GM10266 (cell line): ENCODE measurements at regions not wholly inside any gene's neighbourhood (a gene's known extent, or its start where the extent isn't known, plus 50 kb on each side); places are given as distances from the start of the nearest gene placed in this dataset.
"Not testable (repeated sequence)": the region's sequence is repeated elsewhere in the genome, so short reads cannot be mapped to it uniquely, and the experiment has no call there.

Source experiments
- DNase-seq: peaks from one replicate; pipeline ENCODE4 v3.0.0; 2012; ENCODE audit errors: extremely low spot score
- CTCF ChIP-seq: IDR thresholded peaks from 2 replicates; pipeline ENCODE4 v1.5.1; 2012; ENCODE audit warnings: mild to moderate bottlenecking, low read depth; ENCODE audit not compliant: control insufficient read depth, insufficient read depth; ENCODE audit errors: missing control alignments

GRCh38 chr1:176341656-176342055 lies 121.3 kb upstream of the PAPPA2 start:
- no peak for TF ChIP-seq CTCF
- no peak for DNase-seq

DNA sequence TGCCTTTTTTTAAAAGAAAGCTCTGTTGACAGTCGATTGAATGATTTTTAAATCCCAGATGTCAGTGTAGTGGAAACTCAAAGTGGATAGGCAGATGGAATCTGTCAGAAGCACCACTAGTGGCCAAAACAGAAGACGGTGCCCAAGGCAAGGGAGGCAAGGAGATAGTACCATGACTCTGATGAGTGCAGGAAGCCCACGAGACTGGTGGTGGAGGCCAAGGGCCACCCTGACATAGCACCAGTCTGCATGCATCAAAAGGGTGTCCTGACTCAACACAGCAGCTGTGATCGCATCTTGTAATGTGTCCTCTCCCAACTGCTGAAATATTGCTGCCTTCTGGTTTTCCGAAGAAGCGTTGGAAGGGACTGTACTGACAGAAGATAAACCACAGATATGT lies 124.1 kb upstream of the PAPPA2 start:
- DNase-seq, result no peak
- no peak for TF ChIP-seq CTCF

DNA sequence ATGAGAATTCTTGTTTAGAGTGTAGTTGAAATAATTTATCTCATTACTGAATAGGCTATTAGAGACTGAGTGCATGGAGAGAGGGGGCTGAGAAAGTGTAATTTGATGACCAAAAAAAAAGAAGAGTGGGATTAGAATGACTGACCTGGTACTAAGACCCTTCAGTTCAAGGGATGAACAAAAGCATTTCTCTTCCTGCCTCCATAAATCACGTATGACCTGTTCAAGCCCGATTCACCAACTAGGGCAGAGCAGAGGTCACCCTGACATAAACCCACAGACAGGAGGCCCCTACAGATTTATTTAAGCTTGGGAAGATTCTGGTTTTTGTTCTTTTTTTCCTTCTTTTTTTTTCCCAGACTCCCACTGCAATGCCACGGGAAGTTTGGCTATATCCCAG lies 123.7 kb upstream of the COP1 start:
- TF ChIP-seq CTCF, result no peak
- DNase-seq, result no peak

DNA sequence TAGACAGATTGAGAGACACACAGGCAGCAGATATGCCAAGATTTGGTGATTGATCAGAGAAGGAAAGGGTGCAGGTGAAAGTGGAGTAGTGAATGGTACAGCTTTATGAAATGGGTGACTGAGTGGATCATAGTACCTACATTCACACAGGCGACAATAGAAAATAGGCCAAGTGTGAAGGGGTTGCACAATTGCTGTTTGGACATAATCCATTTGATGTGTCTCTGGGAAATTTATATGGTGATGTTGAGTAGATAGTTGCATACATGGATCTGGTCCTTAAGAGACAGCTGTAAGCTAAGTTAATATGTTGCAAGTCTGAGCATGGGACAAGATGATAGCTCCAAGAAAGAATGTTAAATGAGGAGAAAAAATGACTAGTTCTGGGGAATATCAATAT lies 118.6 kb upstream of the COP1 start:
- DNase-seq, result no peak
- TF ChIP-seq CTCF, result no peak

DNA sequence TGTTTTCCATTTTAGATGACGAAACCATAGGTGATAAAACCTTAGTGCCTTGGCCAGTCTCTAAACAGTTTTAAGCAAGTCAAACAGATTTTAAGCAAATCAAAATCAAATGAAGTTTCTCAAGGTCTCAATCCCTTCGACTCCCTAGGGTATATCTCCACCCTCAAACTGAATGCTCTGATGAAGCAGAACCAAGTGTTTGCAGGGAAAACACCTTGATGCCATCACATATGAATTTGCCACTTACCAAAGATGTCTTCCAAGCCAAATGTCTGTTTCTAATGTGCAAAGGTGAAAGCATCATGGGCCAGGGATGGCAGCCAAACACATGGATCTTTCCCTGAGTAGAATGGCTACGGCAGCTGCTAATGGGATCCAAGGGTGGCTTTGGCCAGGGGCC lies 116.4 kb upstream of the COP1 start:
- no peak for DNase-seq
- TF ChIP-seq CTCF, result no peak

- no peak for TF ChIP-seq CTCF
- no peak for DNase-seq
These were observed 108.6 kb upstream of the COP1 start for GRCh38 chr1:176315519-176316220.

DNA sequence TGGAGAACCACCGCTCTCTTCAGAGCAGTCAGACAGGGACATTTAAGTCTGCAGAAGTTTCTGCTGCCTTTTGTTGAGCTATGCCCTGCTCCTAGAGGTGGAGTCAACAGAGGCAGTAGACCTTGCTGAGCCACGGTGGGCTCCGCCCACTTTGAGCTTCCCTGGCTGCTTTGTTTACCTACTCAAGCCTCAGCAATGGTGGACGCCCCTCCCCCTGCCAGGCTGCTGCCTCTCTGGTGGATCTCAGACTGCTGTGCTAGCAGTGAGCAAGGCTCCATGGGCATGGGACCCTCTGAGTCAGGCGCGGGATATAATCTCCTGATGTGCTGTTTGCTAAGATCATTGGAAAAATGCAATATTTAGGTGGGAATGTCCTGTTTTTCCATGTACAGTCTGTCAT lies 89.5 kb upstream of the COP1 start:
- not testable (repeated sequence) for DNase-seq

- no peak for TF ChIP-seq CTCF
- no peak for DNase-seq
These were observed 78.9 kb upstream of the COP1 start for GRCh38 chr1:176285996-176286395.
